Loucy (cell line): ENCODE measurements at regions not wholly inside any gene's neighbourhood (a gene's known extent, or its start where the extent isn't known, plus 50 kb on each side); places are given as distances from the start of the nearest gene placed in this dataset.

Experiments used
- H2AFZ ChIP-seq: fragments of 200-600 bp; sonication (generic); 2 replicates; pipeline ENCODE4 v1.6.0; 2016; ENCODE audit warnings: antibody characterized with exemption, mild to moderate bottlenecking, low read length, moderate library complexity
- H3F3A ChIP-seq: fragments of 200-600 bp; 2 replicates; pipeline ENCODE4 v1.6.0; 2016; ENCODE audit warnings: antibody characterized with exemption, low read depth, mild to moderate bottlenecking
- H3K27me3 ChIP-seq: fragments of 200-600 bp; sonication (generic); 2 replicates; pipeline ENCODE4 v1.6.1; 2014; ENCODE audit warnings: low read length, mild to moderate bottlenecking; ENCODE audit not compliant: insufficient read depth, poor library complexity, severe bottlenecking
- H3K36me3 ChIP-seq: fragments of 200-600 bp; sonication (generic); 2 replicates; pipeline ENCODE4 v1.6.1; 2016; ENCODE audit warnings: low read length; ENCODE audit not compliant: insufficient read depth
- H3K4me1 ChIP-seq: fragments of 200-600 bp; sonication (generic); 2 replicates; pipeline ENCODE4 v1.5.1; 2014; ENCODE audit warnings: low read length, mild to moderate bottlenecking; ENCODE audit not compliant: insufficient read depth, poor library complexity, severe bottlenecking
- H3K4me2 ChIP-seq: fragments of 200-600 bp; sonication (generic); 2 replicates; pipeline ENCODE4 v1.6.0; 2014; ENCODE audit warnings: antibody characterized with exemption, low read length, low read depth, mild to moderate bottlenecking; ENCODE audit not compliant: poor library complexity, severe bottlenecking
- H3K4me3 ChIP-seq: fragments of 200-600 bp; sonication (generic); 2 replicates; pipeline ENCODE4 v1.5.1; 2014; ENCODE audit warnings: low read length, mild to moderate bottlenecking, mixed read lengths; ENCODE audit not compliant: poor library complexity, severe bottlenecking
- H3K79me2 ChIP-seq: fragments of 200-600 bp; sonication (generic); 2 replicates; pipeline ENCODE4 v1.6.1; 2014; ENCODE audit warnings: low read length; ENCODE audit not compliant: insufficient read depth
- H3K9ac ChIP-seq: fragments of 200-600 bp; sonication (generic); 2 replicates; pipeline ENCODE4 v1.6.0; 2014; ENCODE audit warnings: mild to moderate bottlenecking, low read depth, low read length, moderate library complexity; ENCODE audit not compliant: poor library complexity, severe bottlenecking
- H3K9me2 ChIP-seq: fragments of 200-600 bp; sonication (generic); replicated peaks from 2 replicates; pipeline ENCODE4 v1.6.1; 2016; ENCODE audit warnings: low read depth, low read length, mixed read lengths
- H3K9me3 ChIP-seq: fragments of 200-600 bp; sonication (generic); 2 replicates; pipeline ENCODE4 v1.6.1; 2014; ENCODE audit warnings: mild to moderate bottlenecking, antibody characterized with exemption, low read length, low read depth; ENCODE audit not compliant: insufficient read depth
- H4K20me1 ChIP-seq: fragments of 200-600 bp; sonication (generic); 2 replicates; pipeline ENCODE4 v1.6.0; 2014; ENCODE audit warnings: antibody characterized with exemption, low read length, mild to moderate bottlenecking; ENCODE audit not compliant: insufficient read depth, poor library complexity, severe bottlenecking
- CTCF ChIP-seq: fragments of 200-600 bp; sonication (generic); conservative IDR thresholded peaks from 2 replicates; pipeline ENCODE4 v1.5.1; 2014; ENCODE audit warnings: mild to moderate bottlenecking, antibody characterized with exemption, low read length
- EZH2phosphoT487 ChIP-seq: fragments of 200-600 bp; IDR thresholded peaks from 2 replicates; pipeline ENCODE4 v1.6.1; 2018; ENCODE audit warnings: antibody characterized with exemption, mild to moderate bottlenecking, moderate library complexity, borderline replicate concordance

GRCh38 chr11:39268176-39268690 lies 2191.2 kb downstream of the LRRC4C start:
- Histone ChIP-seq H3K4me1 (no peaks in the 10 kb centered on the region), H3F3A (no peaks in the 10 kb centered on the region), H3K9me3 (no peaks in the 10 kb centered on the region), H3K9ac (no peak overlapping the region), H3K36me3 (no peaks in the 10 kb centered on the region), H3K9me2 (no peaks in the 10 kb centered on the region), H3K79me2 (no peaks in the 10 kb centered on the region), H3K27me3 (no peaks in the 10 kb centered on the region), H3K4me3 (no peak overlapping the region), H2AFZ (no peak overlapping the region), H3K4me2 (no peak overlapping the region), H4K20me1 (no peaks in the 10 kb centered on the region)
- TF ChIP-seq CTCF, result no peak
- TF ChIP-seq EZH2phosphoT487, result no peak

- no peaks in the 10 kb centered on the region for H3K4me1 ChIP-seq
These were observed 2203.8 kb downstream of the LRRC4C start for GRCh38 chr11:39255648-39256047.

GRCh38 chr11:39249566-39250365 lies 2209.7 kb downstream of the LRRC4C start:
- H3K4me1 ChIP-seq, result no peaks in the 10 kb centered on the region
- H3K9me2 ChIP-seq, result no peaks in the 10 kb centered on the region
- H3K9me3 ChIP-seq, result no peaks in the 10 kb centered on the region
- TF ChIP-seq EZH2phosphoT487, result no peak
- TF ChIP-seq CTCF, result no peak
- no peaks in the 10 kb centered on the region for H3K36me3 ChIP-seq
- H3K4me3 ChIP-seq, result no peak overlapping the region
- H2AFZ ChIP-seq, result no peak overlapping the region
- no peaks in the 10 kb centered on the region for H3F3A ChIP-seq
- H3K9ac ChIP-seq, result no peak overlapping the region
- no peaks in the 10 kb centered on the region for H4K20me1 ChIP-seq
- H3K79me2 ChIP-seq, result no peaks in the 10 kb centered on the region
- H3K27me3 ChIP-seq, result no peaks in the 10 kb centered on the region
- H3K4me2 ChIP-seq, result no peak overlapping the region

More at GRCh38 chr11:39255648-39256047, 2203.8 kb downstream of the LRRC4C start:
- Histone ChIP-seq H3K9ac (no peak overlapping the region), H3K9me3 (no peaks in the 10 kb centered on the region), H3K9me2 (no peaks in the 10 kb centered on the region), H3K4me3 (no peak overlapping the region), H3K36me3 (no peaks in the 10 kb centered on the region), H2AFZ (no peak overlapping the region), H4K20me1 (no peaks in the 10 kb centered on the region), H3F3A (no peaks in the 10 kb centered on the region), H3K4me2 (no peak overlapping the region), H3K27me3 (no peaks in the 10 kb centered on the region), H3K79me2 (no peaks in the 10 kb centered on the region)
- no peak for TF ChIP-seq EZH2phosphoT487
- no peak for TF ChIP-seq CTCF
